Activated CD8-positive, alpha-beta memory T cell treated with anti-CD3 and anti-CD28 coated beads for 36 hours (primary cell): ENCODE measurements at regions not wholly inside any gene's neighbourhood (a gene's known extent, or its start where the extent isn't known, plus 50 kb on each side); places are given as distances from the start of the nearest gene placed in this dataset.
"Not testable (repeated sequence)": the region's sequence is repeated elsewhere in the genome, so short reads cannot be mapped to it uniquely, and the experiment has no call there.

ENCODE experiments used
- CTCF ChIA-PET: fragments of 350-600 bp; sonication (Branson Sonifier 250); formaldehyde crosslinking; loops from one replicate; lab custom pipeline; 2021; ENCODE audit warnings: antibody characterized with exemption; lab: Charles Lee
- POLR2A ChIA-PET: fragments of 350-600 bp; sonication (Branson Sonifier 250); formaldehyde crosslinking; loops from one replicate; lab custom pipeline; 2021; ENCODE audit warnings: antibody characterized with exemption; lab: Charles Lee

GRCh38 chr3:1456781-1457311, 364.0 kb downstream of the CNTN6 start:
- ChIA-PET POLR2A (no interaction called here), CTCF (interaction anchor here (0.6 kb wide), 1 partner anchor 835 kb away, joined by 3 read pairs; no protein-coding TSS in a partner anchor)

GRCh38 chr3:1462371-1462770, 369.5 kb downstream of the CNTN6 start:
- ChIA-PET CTCF (no interaction called here), POLR2A (no interaction called here)

- ChIA-PET CTCF (no interaction called here), POLR2A (no interaction called here)
Observed at GRCh38 chr3:1462856-1463450, 370.1 kb downstream of the CNTN6 start.

- CTCF ChIA-PET, POLR2A ChIA-PET: not testable (repeated sequence)
Observed at GRCh38 chr3:1465091-1465490, 372.3 kb downstream of the CNTN6 start.

GRCh38 chr3:1468145-1468544, 375.3 kb downstream of the CNTN6 start:
- ChIA-PET POLR2A (no interaction called here), CTCF (no interaction called here)

GRCh38 chr3:1469248-1469647, 376.4 kb downstream of the CNTN6 start:
- POLR2A ChIA-PET = no interaction called here

GRCh38 chr3:1469687-1470086, 376.9 kb downstream of the CNTN6 start:
- ChIA-PET CTCF (no interaction called here), POLR2A (no interaction called here)

More at GRCh38 chr3:1469248-1469647, 376.4 kb downstream of the CNTN6 start:
- CTCF ChIA-PET = no interaction called here

GRCh38 chr3:1477669-1478068, 384.8 kb downstream of the CNTN6 start:
- ChIA-PET CTCF (no interaction called here), POLR2A (no interaction called here)

GRCh38 chr3:1495466-1495865, 402.6 kb downstream of the CNTN6 start:
- CTCF ChIA-PET = no interaction called here
- POLR2A ChIA-PET = no interaction called here

GRCh38 chr3:1499694-1500093, 406.9 kb downstream of the CNTN6 start:
- POLR2A ChIA-PET = no interaction called here
- CTCF ChIA-PET = no interaction called here

GRCh38 chr3:1501406-1502115, 408.7 kb downstream of the CNTN6 start:
- CTCF ChIA-PET = no interaction called here
- POLR2A ChIA-PET = no interaction called here

- CTCF ChIA-PET = no interaction called here
- POLR2A ChIA-PET = no interaction called here
Observed at GRCh38 chr3:1506090-1506489, 413.3 kb downstream of the CNTN6 start.

GRCh38 chr3:1513662-1514061, 420.8 kb downstream of the CNTN6 start:
- POLR2A ChIA-PET = no interaction called here
- CTCF ChIA-PET = no interaction called here

- ChIA-PET CTCF (no interaction called here), POLR2A (no interaction called here)
Observed at GRCh38 chr3:1515882-1516281, 423.1 kb downstream of the CNTN6 start.

- ChIA-PET CTCF (no interaction called here), POLR2A (no interaction called here)
Observed at GRCh38 chr3:1527786-1528185, 435.0 kb downstream of the CNTN6 start.

GRCh38 chr3:1528621-1529020, 435.8 kb downstream of the CNTN6 start:
- ChIA-PET CTCF (no interaction called here), POLR2A (no interaction called here)

- CTCF ChIA-PET = no interaction called here
- POLR2A ChIA-PET = no interaction called here
Observed at GRCh38 chr3:1529676-1530075, 436.9 kb downstream of the CNTN6 start.

- CTCF ChIA-PET = no interaction called here
- POLR2A ChIA-PET = no interaction called here
Observed at GRCh38 chr3:1531981-1532380, 439.2 kb downstream of the CNTN6 start.

- CTCF ChIA-PET = no interaction called here
- POLR2A ChIA-PET = no interaction called here
Observed at GRCh38 chr3:1532935-1533606, 440.2 kb downstream of the CNTN6 start.

GRCh38 chr3:1533763-1534162, 440.9 kb downstream of the CNTN6 start:
- ChIA-PET CTCF (no interaction called here), POLR2A (no interaction called here)

GRCh38 chr3:1534252-1534651, 441.4 kb downstream of the CNTN6 start:
- CTCF ChIA-PET = no interaction called here
- POLR2A ChIA-PET = no interaction called here
